ENCODE measurements at regions not wholly inside any gene's neighbourhood (a gene's known extent, or its start where the extent isn't known, plus 50 kb on each side); places are given as distances from the start of the nearest gene placed in this dataset.
A peak's percentile ranks its signal among the peaks of the same experiment; 100 is the strongest.

GRCh38 chr11:86182976-86183584 lies 61.5 kb upstream of the EED start:
- H3K9me3 ChIP-seq: no peaks in the 10 kb centered on the region
- no peak for TF ChIP-seq POLR2A (IDR thresholded peaks at IDR 0.05)
- TF ChIP-seq CTCF (IDR thresholded peaks at IDR 0.05): no peak
- peak in 1 of 3 donors; percentile 13 for TF ChIP-seq POLR2AphosphoS5 (IDR thresholded peaks at IDR 0.05)
- no peak for TF ChIP-seq EP300 (IDR thresholded peaks at IDR 0.05; ENCODE audit: low read depth)
- H3K4me1 ChIP-seq: peaks cover 0 to 29% (median 8%) of the 10 kb centered on the region in 4 donors
- no peak overlapping the region for H3K4me3 ChIP-seq
- no peaks in the 10 kb centered on the region for H3K27me3 ChIP-seq
- intact Hi-C loops (cut with DNase I; ENCODE audit: low total_unique reads) (no loop called here), in situ Hi-C loops (cut with MboI; ENCODE audit: low pct_ligation_motif_present in 1 of 4, low pct_unique_long_range_greater_than_20kb in 1 of 4, low sequenced_read_pairs in 3 of 4) (no loop called here)
- peak; percentile 80 for DNase-seq
- no peaks in the 10 kb centered on the region for H3K36me3 ChIP-seq
- 50% methylated on average over 6 to 8 of the region's 8 CpGs for WGBS, 2 donors (ENCODE audit: low coverage in 1 of 2)
- H3K27ac ChIP-seq: peak overlapping the region in 1 of 4 donors; percentile 37

- Histone ChIP-seq H3K4me1 (peaks cover 0 to 29% (median 8%) of the 10 kb centered on the region in 4 donors), H3K4me3 (no peak overlapping the region), H3K9me3 (no peaks in the 10 kb centered on the region), H3K36me3 (no peaks in the 10 kb centered on the region), H3K27ac (no peak overlapping the region), H3K27me3 (no peaks in the 10 kb centered on the region)
- WGBS, 2 donors (ENCODE audit: low coverage in 1 of 2): 69 to 87% methylated on average over 3 to 4 of the region's 4 CpGs
- no peak for DNase-seq
- TF ChIP-seq CTCF (IDR thresholded peaks at IDR 0.05) (no peak), POLR2A (IDR thresholded peaks at IDR 0.05) (no peak), EP300 (IDR thresholded peaks at IDR 0.05; ENCODE audit: low read depth) (no peak), POLR2AphosphoS5 (IDR thresholded peaks at IDR 0.05) (no peak)
- intact Hi-C loops (cut with DNase I; ENCODE audit: low total_unique reads): no loop called here
- in situ Hi-C loops (cut with MboI; ENCODE audit: low pct_ligation_motif_present in 1 of 4, low pct_unique_long_range_greater_than_20kb in 1 of 4, low sequenced_read_pairs in 3 of 4): no loop called here
Observed at GRCh38 chr11:86181379-86181778, 63.2 kb upstream of the EED start.

- DNase-seq: no peak
- Histone ChIP-seq H3K9me3 (no peaks in the 10 kb centered on the region), H3K36me3 (no peaks in the 10 kb centered on the region), H3K4me3 (no peak overlapping the region), H3K27ac (no peak overlapping the region), H3K27me3 (no peaks in the 10 kb centered on the region), H3K4me1 (peaks cover 0 to 29% (median 8%) of the 10 kb centered on the region in 4 donors)
- TF ChIP-seq EP300 (IDR thresholded peaks at IDR 0.05; ENCODE audit: low read depth) (no peak), CTCF (IDR thresholded peaks at IDR 0.05) (no peak), POLR2A (IDR thresholded peaks at IDR 0.05) (no peak), POLR2AphosphoS5 (IDR thresholded peaks at IDR 0.05) (no peak)
- in situ Hi-C loops (cut with MboI; ENCODE audit: low pct_ligation_motif_present in 1 of 4, low pct_unique_long_range_greater_than_20kb in 1 of 4, low sequenced_read_pairs in 3 of 4): no loop called here
- 92 to 95% methylated on average over 4 of the region's 4 CpGs for WGBS, 2 donors (ENCODE audit: low coverage in 1 of 2)
- intact Hi-C loops (cut with DNase I; ENCODE audit: low total_unique reads): no loop called here
Observed at GRCh38 chr11:86180851-86181250, 63.7 kb upstream of the EED start.

- H3K27me3 ChIP-seq: no peaks in the 10 kb centered on the region
- TF ChIP-seq CTCF (IDR thresholded peaks at IDR 0.05) (no peak), POLR2AphosphoS5 (IDR thresholded peaks at IDR 0.05) (no peak), POLR2A (IDR thresholded peaks at IDR 0.05) (no peak), EP300 (IDR thresholded peaks at IDR 0.05; ENCODE audit: low read depth) (no peak)
- 90% methylated on average over 6 of the region's 6 CpGs; no CpG with 5 or more reads in 1 of the 2 donors for WGBS, 2 donors (ENCODE audit: low coverage in 1 of 2)
- H3K36me3 ChIP-seq: no peaks in the 10 kb centered on the region
- DNase-seq: no peak
- no peak overlapping the region for H3K4me3 ChIP-seq
- H3K9me3 ChIP-seq: no peaks in the 10 kb centered on the region
- H3K27ac ChIP-seq: no peak overlapping the region
- intact Hi-C loops (cut with DNase I; ENCODE audit: low total_unique reads) (no loop called here), in situ Hi-C loops (cut with MboI; ENCODE audit: low pct_ligation_motif_present in 1 of 4, low pct_unique_long_range_greater_than_20kb in 1 of 4, low sequenced_read_pairs in 3 of 4) (no loop called here)
- peaks cover 0 to 29% (median 8%) of the 10 kb centered on the region in 4 donors for H3K4me1 ChIP-seq
Observed at GRCh38 chr11:86180423-86180822, 64.1 kb upstream of the EED start.

Measured in transverse colon (tissue), 4 donors.